Prostate gland (tissue), 2 donors: ENCODE measurements at regions not wholly inside any gene's neighbourhood (a gene's known extent, or its start where the extent isn't known, plus 50 kb on each side); places are given as distances from the start of the nearest gene placed in this dataset.

ENCODE experiments used
- DNase-seq: peaks from one replicate; pipeline ENCODE4 v3.0.0-alpha.2; 2019; ENCODE audit warnings: low spot score
- H3K27ac ChIP-seq, 2 donors: fragments of 200-600 bp; sonication (generic); 2 replicates each; pipeline ENCODE4 v1.5.1; 2017 to 2019
- H3K27me3 ChIP-seq: fragments of 200-600 bp; sonication (generic); replicated peaks from 2 replicates; pipeline ENCODE4 v1.5.1; 2019; ENCODE audit not compliant: insufficient read depth
- H3K36me3 ChIP-seq, 2 donors: fragments of 200-600 bp; sonication (generic); 1 replicate in 1 of 2; 2 replicates in 1 of 2; pipeline versions ENCODE4 v1.5.1 to v1.8.1; 2017 to 2019
- H3K4me1 ChIP-seq: fragments of 200-600 bp; sonication (generic); replicated peaks from 2 replicates; pipeline ENCODE4 v1.5.1; 2019
- H3K4me3 ChIP-seq, 2 donors: fragments of 200-600 bp; sonication (generic); 2 replicates each; pipeline ENCODE4 v1.5.1; 2017 to 2019
- H3K9me3 ChIP-seq: fragments of 200-600 bp; sonication (generic); 2 replicates; pipeline ENCODE4 v1.5.1; 2017
- POLR2A ChIP-seq: fragments of 450-650 bp; IDR thresholded peaks from one replicate; pipeline ENCODE4 v1.6.1; 2016; ENCODE audit warnings: antibody characterized with exemption, mild to moderate bottlenecking
- POLR2AphosphoS5 ChIP-seq: sonication (generic); formaldehyde crosslinking; IDR thresholded peaks from one replicate; pipeline ENCODE4 v1.6.1; 2017; ENCODE audit warnings: antibody characterized with exemption
- WGBS: methylation state at CpG from one replicate; pipeline ENCODE4 v1.1.5; 2018; 5-methylcytosine and 5-hydroxymethylcytosine counted together
- intact Hi-C: fragments of 100-400 bp; cut with DNase I; formaldehyde crosslinking; loops from one replicate; pipeline ENCODE4 v1.14.2; 2022
- TF ChIP-seq, protein P1 (sequence below), 4 experiments: fragments of 200-600 bp in 2 of 4; fragments of 450-650 bp in 2 of 4; sonication (generic) in 2 of 4; IDR thresholded peaks; 1 replicate in 3 of 4; 2 replicates in 1 of 4; pipeline ENCODE4 v1.5.1; 2016 to 2019; ENCODE audit warnings: antibody characterized with exemption in 4 of 4, mild to moderate bottlenecking in 2 of 4, moderate library complexity in 2 of 4

GRCh38 chr21:40947713-40948112 lies 100.8 kb upstream of the DSCAM start:
- no peak for TF ChIP-seq POLR2A
- TF ChIP-seq, protein P1, sequence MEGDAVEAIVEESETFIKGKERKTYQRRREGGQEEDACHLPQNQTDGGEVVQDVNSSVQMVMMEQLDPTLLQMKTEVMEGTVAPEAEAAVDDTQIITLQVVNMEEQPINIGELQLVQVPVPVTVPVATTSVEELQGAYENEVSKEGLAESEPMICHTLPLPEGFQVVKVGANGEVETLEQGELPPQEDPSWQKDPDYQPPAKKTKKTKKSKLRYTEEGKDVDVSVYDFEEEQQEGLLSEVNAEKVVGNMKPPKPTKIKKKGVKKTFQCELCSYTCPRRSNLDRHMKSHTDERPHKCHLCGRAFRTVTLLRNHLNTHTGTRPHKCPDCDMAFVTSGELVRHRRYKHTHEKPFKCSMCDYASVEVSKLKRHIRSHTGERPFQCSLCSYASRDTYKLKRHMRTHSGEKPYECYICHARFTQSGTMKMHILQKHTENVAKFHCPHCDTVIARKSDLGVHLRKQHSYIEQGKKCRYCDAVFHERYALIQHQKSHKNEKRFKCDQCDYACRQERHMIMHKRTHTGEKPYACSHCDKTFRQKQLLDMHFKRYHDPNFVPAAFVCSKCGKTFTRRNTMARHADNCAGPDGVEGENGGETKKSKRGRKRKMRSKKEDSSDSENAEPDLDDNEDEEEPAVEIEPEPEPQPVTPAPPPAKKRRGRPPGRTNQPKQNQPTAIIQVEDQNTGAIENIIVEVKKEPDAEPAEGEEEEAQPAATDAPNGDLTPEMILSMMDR (IDR thresholded peaks at IDR 0.05) = no peak
- TF ChIP-seq POLR2AphosphoS5 = no peak
- Histone ChIP-seq H3K4me3 (no peak overlapping the region), H3K27ac (no peak overlapping the region), H3K9me3 (no peaks in the 10 kb centered on the region), H3K27me3 (no peaks in the 10 kb centered on the region), H3K36me3 (no peaks in the 10 kb centered on the region), H3K4me1 (no peaks in the 10 kb centered on the region)
- intact Hi-C loops = no loop called here
- DNase-seq = no peak
- 74% methylated on average over 3 of the region's 3 CpGs for whole genome bisulfite sequencing

DNA sequence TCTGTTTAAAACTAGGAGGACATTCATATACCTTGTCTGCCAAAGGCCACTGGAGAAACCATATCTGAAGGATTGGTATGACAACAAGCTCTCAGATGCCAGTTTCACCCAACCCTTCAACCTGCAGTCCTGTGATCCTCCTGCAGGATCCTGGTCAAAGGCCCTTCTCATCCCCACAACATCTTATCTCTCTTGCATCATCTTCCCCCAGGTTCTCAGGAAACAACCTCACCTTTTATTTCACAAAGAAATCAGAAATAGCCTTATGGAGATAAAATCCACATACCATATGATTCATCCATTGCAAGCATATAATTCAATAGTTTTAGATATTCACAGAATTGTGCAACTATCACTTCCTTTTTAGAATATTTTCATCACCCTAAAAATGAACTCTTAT lies 104.0 kb upstream of the DSCAM start:
- H3K36me3 ChIP-seq = no peaks in the 10 kb centered on the region
- H3K9me3 ChIP-seq = no peaks in the 10 kb centered on the region
- TF ChIP-seq, protein P1 (IDR thresholded peaks at IDR 0.05) = no peak
- no peak for TF ChIP-seq POLR2A
- TF ChIP-seq POLR2AphosphoS5 = no peak
- H3K27ac ChIP-seq = no peak overlapping the region
- H3K4me1 ChIP-seq = no peaks in the 10 kb centered on the region
- H3K4me3 ChIP-seq = no peak overlapping the region
- H3K27me3 ChIP-seq = no peaks in the 10 kb centered on the region
- intact Hi-C loops = no loop called here
- no peak for DNase-seq

GRCh38 chr21:40952551-40953323 lies 105.8 kb upstream of the DSCAM start:
- Histone ChIP-seq H3K36me3 (no peaks in the 10 kb centered on the region), H3K27me3 (no peaks in the 10 kb centered on the region), H3K4me3 (no peak overlapping the region), H3K9me3 (no peaks in the 10 kb centered on the region), H3K27ac (no peak overlapping the region), H3K4me1 (no peaks in the 10 kb centered on the region)
- intact Hi-C loops = no loop called here
- no peak for DNase-seq
- 77% methylated on average over 6 of the region's 6 CpGs for WGBS
- TF ChIP-seq, protein P1 (IDR thresholded peaks at IDR 0.05) = no peak
- no peak for TF ChIP-seq POLR2A

DNA sequence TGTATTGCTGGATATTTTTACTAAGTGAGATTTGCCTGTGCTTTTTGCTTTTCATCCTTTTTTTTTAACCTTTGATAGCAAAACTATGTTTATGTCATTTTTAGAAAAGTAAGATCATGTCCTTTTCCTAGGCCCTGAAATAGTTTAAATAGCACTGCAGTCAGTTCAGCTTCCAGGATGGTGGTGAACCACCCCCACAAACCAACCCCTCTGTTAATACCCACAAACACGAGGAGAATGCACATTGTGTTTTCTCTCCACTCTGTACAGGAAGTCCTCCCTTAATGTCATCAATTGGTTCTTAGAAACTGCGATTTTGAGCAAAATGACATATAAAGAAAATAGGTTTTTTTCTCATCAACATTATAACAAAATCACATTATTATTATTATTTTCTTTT lies 117.7 kb upstream of the DSCAM start:
- intact Hi-C loops = no loop called here
- no peaks in the 10 kb centered on the region for H3K9me3 ChIP-seq
- no peaks in the 10 kb centered on the region for H3K4me1 ChIP-seq
- H3K27ac ChIP-seq = no peak overlapping the region
- H3K27me3 ChIP-seq = no peaks in the 10 kb centered on the region
- no peak overlapping the region for H3K4me3 ChIP-seq
- DNase-seq = no peak
- 66% methylated on average over 2 of the region's 2 CpGs for WGBS
- H3K36me3 ChIP-seq = no peaks in the 10 kb centered on the region
- no peak for TF ChIP-seq POLR2AphosphoS5
- TF ChIP-seq, protein P1 (IDR thresholded peaks at IDR 0.05) = no peak
- no peak for TF ChIP-seq POLR2A

DNA sequence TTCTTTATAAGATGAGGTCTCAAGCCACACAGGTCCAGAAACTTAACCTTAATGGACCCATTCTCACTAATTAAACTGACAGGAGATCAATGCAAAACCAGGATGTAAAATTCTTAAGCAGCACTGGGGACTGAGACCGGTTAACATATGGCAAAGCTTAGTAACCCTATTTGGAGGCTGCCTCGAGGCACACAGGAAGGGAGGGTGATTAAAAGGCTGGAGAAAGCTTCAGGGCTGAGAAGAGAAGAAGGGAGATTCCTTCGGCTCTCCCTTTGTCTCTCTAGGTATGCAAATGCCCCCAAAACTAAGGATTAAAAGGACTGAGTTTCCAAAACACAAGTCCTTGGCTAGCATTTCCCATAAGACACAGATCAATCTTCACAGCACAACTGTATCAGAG lies 120.8 kb upstream of the DSCAM start:
- Histone ChIP-seq H3K36me3 (no peaks in the 10 kb centered on the region), H3K4me1 (no peaks in the 10 kb centered on the region), H3K4me3 (no peak overlapping the region), H3K27ac (no peak overlapping the region), H3K27me3 (no peaks in the 10 kb centered on the region), H3K9me3 (no peaks in the 10 kb centered on the region)
- 34% methylated on average over 3 of the region's 3 CpGs for WGBS
- intact Hi-C loops = no loop called here
- TF ChIP-seq POLR2AphosphoS5 (no peak), POLR2A (no peak)
- TF ChIP-seq, protein P1 (IDR thresholded peaks at IDR 0.05) = no peak
- no peak for DNase-seq
